Brain microvascular endothelial cell (primary cell): ENCODE measurements at regions not wholly inside any gene's neighbourhood (a gene's known extent, or its start where the extent isn't known, plus 50 kb on each side); places are given as distances from the start of the nearest gene placed in this dataset.

Source experiments
- DNase-seq: peaks from one replicate; pipeline ENCODE4 v3.0.0-alpha.2; 2020
- H3K27ac ChIP-seq: fragments of 250-450 bp; sonication (Bioruptor Pico); 2 replicates; pipeline ENCODE4 v1.5.1; 2020; ENCODE audit warnings: mild to moderate bottlenecking, moderate library complexity
- H3K27me3 ChIP-seq: fragments of 250-450 bp; sonication (Bioruptor Pico); replicated peaks from 2 replicates; pipeline ENCODE4 v1.5.1; 2020; ENCODE audit warnings: mild to moderate bottlenecking
- H3K36me3 ChIP-seq: fragments of 250-450 bp; sonication (Bioruptor Pico); replicated peaks from 2 replicates; pipeline ENCODE4 v1.5.1; 2020; ENCODE audit warnings: mild to moderate bottlenecking
- H3K4me3 ChIP-seq: 2 replicates; pipeline ENCODE4 v1.5.1; 2011; ENCODE audit warnings: low read depth, mild to moderate bottlenecking, control low read depth, low read length, moderate library complexity
- CTCF ChIP-seq: IDR thresholded peaks from 2 replicates; pipeline ENCODE4 v1.5.1; 2011; ENCODE audit warnings: low read depth, mild to moderate bottlenecking, moderate library complexity, low read length, control low read depth, inconsistent platforms; ENCODE audit errors: missing control alignments
- in situ Hi-C: cut with HindIII; loops from 2 replicates; pipeline ENCODE4 v1.10.0; 2017; ENCODE audit warnings: low sequenced_read_pairs, low pct_ligation_motif_present

DNA sequence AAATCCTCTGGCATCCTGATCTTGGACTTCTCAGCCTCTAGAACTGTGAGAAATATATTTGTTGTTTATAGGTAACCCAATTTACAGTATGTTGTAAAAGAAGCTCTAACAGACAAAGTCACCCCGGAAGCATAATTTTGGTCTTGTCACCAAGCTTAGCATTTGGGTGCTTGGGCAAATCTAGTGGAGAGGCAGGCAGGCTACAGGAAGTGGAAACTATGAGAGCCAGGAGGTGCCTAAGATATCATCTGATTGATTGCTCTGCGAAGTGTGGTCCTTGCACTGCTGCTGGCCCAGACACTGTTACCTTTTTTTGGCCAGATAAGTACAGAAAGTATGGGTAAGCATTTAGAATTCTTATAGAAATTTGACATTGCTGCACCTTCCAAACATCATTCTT lies 102.9 kb downstream of the CDC42EP3 start:
- Histone ChIP-seq H3K27ac (no peak overlapping the region), H3K4me3 (no peak overlapping the region), H3K36me3 (no peaks in the 10 kb centered on the region), H3K27me3 (no peaks in the 10 kb centered on the region)
- in situ Hi-C loops = no loop called here
- no peak for TF ChIP-seq CTCF
- no peak for DNase-seq

DNA sequence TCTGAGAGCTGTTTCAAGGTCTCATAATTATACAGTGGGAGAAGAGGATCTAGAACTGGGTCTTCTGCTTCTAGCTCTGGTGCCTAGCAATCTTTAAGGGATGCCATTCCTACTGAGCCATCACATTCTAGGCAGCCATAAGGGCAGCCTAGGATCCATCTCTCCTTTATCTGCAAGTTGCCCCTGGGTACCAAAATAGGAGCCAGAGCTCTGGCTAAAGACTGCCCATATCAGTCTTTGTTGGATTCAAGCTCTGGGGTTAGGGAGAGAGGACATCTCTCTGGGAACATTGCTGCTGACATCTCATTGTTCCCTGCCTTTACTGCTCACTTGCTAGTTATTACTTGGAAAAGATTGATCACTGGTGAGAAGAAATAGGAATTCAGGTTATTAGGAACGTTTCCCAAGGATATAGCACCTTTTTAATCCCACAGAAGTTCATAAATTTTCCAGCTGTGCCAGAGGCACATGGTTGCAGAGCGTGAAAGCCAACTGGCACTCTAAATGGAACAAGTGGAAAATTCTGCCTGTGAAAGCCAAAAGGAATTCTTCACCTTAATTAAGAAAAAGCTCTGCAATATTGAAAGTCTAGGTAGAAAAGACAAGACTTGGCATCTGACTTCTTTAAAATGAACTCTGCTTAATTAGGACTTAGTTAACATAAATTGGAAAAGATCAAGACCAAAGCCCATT lies 102.2 kb downstream of the CDC42EP3 start:
- Histone ChIP-seq H3K27ac (peak overlapping the region; percentile 95), H3K4me3 (no peak overlapping the region), H3K36me3 (no peaks in the 10 kb centered on the region), H3K27me3 (no peaks in the 10 kb centered on the region)
- no peak for DNase-seq
- no peak for TF ChIP-seq CTCF
- in situ Hi-C loops = no loop called here

- Histone ChIP-seq H3K27ac (peak overlapping the region; percentile 95), H3K4me3 (no peak overlapping the region), H3K27me3 (no peaks in the 10 kb centered on the region), H3K36me3 (no peaks in the 10 kb centered on the region)
- in situ Hi-C loops = no loop called here
- TF ChIP-seq CTCF = no peak
- peak; percentile 45 for DNase-seq
Measured at GRCh38 chr2:37569986-37570679, 101.3 kb downstream of the CDC42EP3 start.

GRCh38 chr2:37570773-37571586 lies 100.5 kb downstream of the CDC42EP3 start:
- peak; percentile 97 for DNase-seq
- Histone ChIP-seq H3K4me3 (no peak overlapping the region), H3K27ac (peak overlapping the region; percentile 95), H3K36me3 (no peaks in the 10 kb centered on the region), H3K27me3 (no peaks in the 10 kb centered on the region)
- in situ Hi-C loops = no loop called here
- no peak for TF ChIP-seq CTCF

GRCh38 chr2:37571587-37572136 lies 99.8 kb downstream of the CDC42EP3 start:
- DNase-seq = no peak
- H3K27ac ChIP-seq = peak overlapping the region; percentile 95

More at GRCh38 chr2:37571587-37572136, 99.8 kb downstream of the CDC42EP3 start:
- no peak for TF ChIP-seq CTCF
- in situ Hi-C loops = no loop called here
- Histone ChIP-seq H3K27me3 (no peaks in the 10 kb centered on the region), H3K36me3 (no peaks in the 10 kb centered on the region), H3K4me3 (no peak overlapping the region)
